D341Med (cell line): ENCODE measurements at regions not wholly inside any gene's neighbourhood (a gene's known extent, or its start where the extent isn't known, plus 50 kb on each side); places are given as distances from the start of the nearest gene placed in this dataset.

Experiments
- DNase-seq: peaks from one replicate; pipeline ENCODE4 v3.0.0; 2012; ENCODE audit warnings: low spot score

DNA sequence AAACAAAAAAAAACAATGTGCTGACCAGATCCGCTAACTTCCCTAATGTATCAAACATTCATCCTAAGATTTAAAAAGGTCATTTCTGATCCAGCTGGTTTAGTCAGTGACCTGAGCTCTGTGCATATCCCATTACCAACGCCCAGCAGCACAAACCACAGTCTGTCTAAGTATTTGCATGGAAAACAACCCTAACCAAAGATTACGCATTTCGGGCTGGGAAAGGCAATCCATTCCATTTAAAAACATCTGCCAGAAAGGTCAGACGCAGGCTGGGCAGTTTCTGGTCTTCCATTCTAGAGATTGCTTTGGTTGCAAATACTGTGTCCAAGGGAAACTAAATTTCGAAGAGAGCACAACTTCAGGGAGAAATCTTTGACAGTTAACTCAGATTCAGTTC lies 234.9 kb downstream of the FLRT2 start:
- no peak for DNase-seq

DNA sequence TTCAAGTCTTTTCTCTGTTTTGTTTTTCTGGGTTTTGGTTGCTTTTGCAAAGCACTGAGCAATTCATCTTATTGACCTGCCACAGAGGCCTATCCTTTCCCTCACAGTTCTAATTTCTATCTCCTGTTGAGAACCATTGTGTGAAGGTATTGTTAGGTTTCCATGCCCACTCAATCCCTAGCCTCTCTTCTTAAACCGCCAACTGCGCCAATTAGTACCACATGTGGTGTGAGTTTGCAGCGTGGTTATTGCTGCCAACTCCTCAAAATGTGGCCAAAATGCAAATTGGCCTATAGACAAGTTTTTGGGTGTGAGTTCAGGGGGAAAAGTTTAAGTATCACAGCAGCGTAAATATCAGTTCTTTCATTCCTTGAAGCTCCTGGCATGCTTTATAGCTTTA lies 232.6 kb downstream of the FLRT2 start:
- no peak for DNase-seq

GRCh38 chr14:85752175-85752574 lies 222.2 kb downstream of the FLRT2 start:
- no peak for DNase-seq

GRCh38 chr14:85744573-85744972 lies 214.6 kb downstream of the FLRT2 start:
- no peak for DNase-seq

DNA sequence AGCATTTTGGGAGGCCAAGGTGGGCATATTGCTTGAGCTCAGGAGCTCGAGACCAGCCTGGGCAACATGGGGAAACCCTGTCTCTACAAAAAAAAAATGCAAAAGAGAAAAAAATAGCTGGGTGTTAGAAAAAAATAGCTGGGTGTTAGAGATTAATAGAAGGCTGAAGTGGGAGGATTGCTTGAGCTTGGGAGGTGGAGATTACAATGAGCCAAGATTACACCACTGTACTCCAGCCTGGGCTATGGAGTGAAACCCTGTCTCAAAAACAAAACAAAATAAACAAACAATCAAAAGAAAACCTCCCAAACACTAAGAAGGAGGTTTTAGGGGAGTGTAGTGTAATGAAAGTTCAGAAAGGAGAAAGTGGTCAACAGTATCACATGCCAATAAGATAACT lies 202.1 kb downstream of the FLRT2 start:
- no peak for DNase-seq

- DNase-seq: no peak
These were observed 201.2 kb downstream of the FLRT2 start for GRCh38 chr14:85731186-85731585.

GRCh38 chr14:85728476-85729065 lies 198.6 kb downstream of the FLRT2 start:
- no peak for DNase-seq

- no peak for DNase-seq
These were observed 184.1 kb downstream of the FLRT2 start for GRCh38 chr14:85714069-85714468.

- DNase-seq: no peak
These were observed 181.7 kb downstream of the FLRT2 start for GRCh38 chr14:85711620-85712019.
